ENCODE measurements at regions not wholly inside any gene's neighbourhood (a gene's known extent, or its start where the extent isn't known, plus 50 kb on each side); places are given as distances from the start of the nearest gene placed in this dataset.

- TF ChIP-seq CTCF (IDR thresholded peaks at IDR 0.05; ENCODE audit: insufficient read depth, low read length) (no peak), POLR2AphosphoS5 (IDR thresholded peaks at IDR 0.05; ENCODE audit: low read depth) (no peak)
Observed at GRCh38 chr3:132124651-132125284, 90.0 kb upstream of the CPNE4 start.
